Transverse colon (tissue), 3 donors: ENCODE measurements at regions not wholly inside any gene's neighbourhood (a gene's known extent, or its start where the extent isn't known, plus 50 kb on each side); places are given as distances from the start of the nearest gene placed in this dataset.

Experiments used
- CTCF ChIP-seq, 5 experiments: fragments of 200-600 bp in 3 of 5; fragments of 450-650 bp in 2 of 5; sonication (generic) in 3 of 5; IDR thresholded peaks; 1 replicate in 2 of 5; 2 replicates in 3 of 5; pipeline ENCODE4 v1.5.1; 2016 to 2017; ENCODE audit warnings: antibody characterized with exemption in 5 of 5, inconsistent platforms in 3 of 5, mild to moderate bottlenecking in 2 of 5, moderate library complexity in 1 of 5
- EP300 ChIP-seq: sonication (generic); formaldehyde crosslinking; IDR thresholded peaks from one replicate; pipeline ENCODE4 v1.6.1; 2017; ENCODE audit warnings: antibody characterized with exemption, low read depth
- POLR2A ChIP-seq: fragments of 450-650 bp; IDR thresholded peaks from one replicate; pipeline ENCODE4 v1.6.1; 2016; ENCODE audit warnings: antibody characterized with exemption, mild to moderate bottlenecking, moderate library complexity

GRCh38 chr15:92831336-92831654 lies 68.8 kb upstream of the CHD2 start:
- TF ChIP-seq POLR2A, result no peak
- TF ChIP-seq CTCF (IDR thresholded peaks at IDR 0.05), result no peak
- TF ChIP-seq EP300, result no peak
